Neural cell (in vitro differentiated cells): ENCODE measurements at regions not wholly inside any gene's neighbourhood (a gene's known extent, or its start where the extent isn't known, plus 50 kb on each side); places are given as distances from the start of the nearest gene placed in this dataset.

Experiments used
- EZH2 ChIP-seq: fragments of 200-600, 300-800 bp; shearing (Covaris generic), sonication (generic); IDR thresholded peaks from 2 replicates; pipeline ENCODE4 v1.6.1; 2014; ENCODE audit warnings: antibody characterized with exemption, low read length, borderline replicate concordance, mild to moderate bottlenecking; ENCODE audit not compliant: insufficient read depth, poor library complexity, severe bottlenecking
- TF ChIP-seq, protein P1 (sequence below): fragments of 450-650 bp; IDR thresholded peaks from 2 replicates; pipeline ENCODE4 v1.5.1; 2014; ENCODE audit warnings: antibody characterized with exemption, mild to moderate bottlenecking, moderate library complexity; ENCODE audit not compliant: poor library complexity, severe bottlenecking

- TF ChIP-seq EZH2, result no peak
- TF ChIP-seq, protein P1, sequence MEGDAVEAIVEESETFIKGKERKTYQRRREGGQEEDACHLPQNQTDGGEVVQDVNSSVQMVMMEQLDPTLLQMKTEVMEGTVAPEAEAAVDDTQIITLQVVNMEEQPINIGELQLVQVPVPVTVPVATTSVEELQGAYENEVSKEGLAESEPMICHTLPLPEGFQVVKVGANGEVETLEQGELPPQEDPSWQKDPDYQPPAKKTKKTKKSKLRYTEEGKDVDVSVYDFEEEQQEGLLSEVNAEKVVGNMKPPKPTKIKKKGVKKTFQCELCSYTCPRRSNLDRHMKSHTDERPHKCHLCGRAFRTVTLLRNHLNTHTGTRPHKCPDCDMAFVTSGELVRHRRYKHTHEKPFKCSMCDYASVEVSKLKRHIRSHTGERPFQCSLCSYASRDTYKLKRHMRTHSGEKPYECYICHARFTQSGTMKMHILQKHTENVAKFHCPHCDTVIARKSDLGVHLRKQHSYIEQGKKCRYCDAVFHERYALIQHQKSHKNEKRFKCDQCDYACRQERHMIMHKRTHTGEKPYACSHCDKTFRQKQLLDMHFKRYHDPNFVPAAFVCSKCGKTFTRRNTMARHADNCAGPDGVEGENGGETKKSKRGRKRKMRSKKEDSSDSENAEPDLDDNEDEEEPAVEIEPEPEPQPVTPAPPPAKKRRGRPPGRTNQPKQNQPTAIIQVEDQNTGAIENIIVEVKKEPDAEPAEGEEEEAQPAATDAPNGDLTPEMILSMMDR, result no peak
Observed at GRCh38 chr21:27502801-27503200, 535.9 kb upstream of the ADAMTS5 start.
